PC-9 (cell line): ENCODE measurements at regions not wholly inside any gene's neighbourhood (a gene's known extent, or its start where the extent isn't known, plus 50 kb on each side); places are given as distances from the start of the nearest gene placed in this dataset.

Experiments used
- BruUV-seq: library from RNA; stranded (reverse); fragments of 400-500 nt; replicated peaks from 2 replicates; lab custom pipeline; 2021; lab: Mats Ljungman, UMichigan
- CTCF ChIA-PET: fragments of 300-600 bp; sonication (Branson Sonifier 250); formaldehyde crosslinking; loops from one replicate; lab custom pipeline; 2022; ENCODE audit warnings: antibody characterized with exemption; lab: Charles Lee
- POLR2A ChIA-PET: fragments of 300-600 bp; sonication (Branson Sonifier 250); formaldehyde crosslinking; loops from one replicate; lab custom pipeline; 2022; ENCODE audit warnings: antibody characterized with exemption; ENCODE audit not compliant: unreplicated experiment; lab: Charles Lee
- DNase-seq, 2 experiments: peaks; one replicate each; pipeline versions ENCODE4 v3.0.0 to v3.0.0-alpha.2; 2015 to 2022; ENCODE audit warnings: mixed read lengths in 1 of 2
- H2AFZ ChIP-seq: fragments of 200-600 bp; sonication (generic); 2 replicates; pipeline ENCODE4 v1.8.1; 2017; ENCODE audit warnings: antibody characterized with exemption
- H3F3A ChIP-seq: fragments of 200-600 bp; sonication (generic); 2 replicates; pipeline ENCODE4 v1.8.1; 2017; ENCODE audit warnings: antibody characterized with exemption, mild to moderate bottlenecking, low read depth; ENCODE audit not compliant: insufficient read depth
- H3K27ac ChIP-seq: fragments of 200-600 bp; sonication (generic); 2 replicates; pipeline ENCODE4 v1.6.1; 2016; ENCODE audit warnings: mixed run types
- H3K27me3 ChIP-seq: fragments of 200-600 bp; sonication (generic); 2 replicates; pipeline ENCODE4 v1.6.1; 2016; ENCODE audit warnings: low read depth, mixed run types; ENCODE audit not compliant: insufficient read depth
- H3K36me3 ChIP-seq: fragments of 200-600 bp; sonication (generic); 2 replicates; pipeline ENCODE4 v1.6.1; 2016; ENCODE audit warnings: low read depth, mixed run types
- H3K4me1 ChIP-seq: fragments of 200-600 bp; sonication (generic); replicated peaks from 2 replicates; pipeline ENCODE4 v1.6.1; 2016; ENCODE audit warnings: mixed run types; ENCODE audit not compliant: insufficient read depth
- H3K4me2 ChIP-seq: fragments of 200-600 bp; sonication (generic); 2 replicates; pipeline ENCODE4 v1.6.1; 2017; ENCODE audit warnings: mixed run types
- H3K4me3 ChIP-seq: fragments of 200-600 bp; sonication (generic); 2 replicates; pipeline ENCODE4 v1.6.1; 2016; ENCODE audit warnings: mixed run types
- H3K79me2 ChIP-seq: fragments of 200-600 bp; sonication (generic); 2 replicates; pipeline ENCODE4 v1.6.1; 2017; ENCODE audit warnings: low read depth, mixed run types
- H3K9me2 ChIP-seq: fragments of 200-600 bp; sonication (generic); 2 replicates; pipeline ENCODE4 v1.8.1; 2017; ENCODE audit warnings: mild to moderate bottlenecking; ENCODE audit not compliant: insufficient read depth
- H3K9me3 ChIP-seq: fragments of 200-600 bp; sonication (generic); 2 replicates; pipeline ENCODE4 v1.8.1; 2016; ENCODE audit warnings: low read depth; ENCODE audit not compliant: insufficient read depth
- H4K20me1 ChIP-seq: fragments of 200-600 bp; sonication (generic); 2 replicates; pipeline ENCODE4 v1.8.1; 2017; ENCODE audit not compliant: insufficient read depth
- EZH2 ChIP-seq: fragments of 200-600 bp; sonication (generic); IDR thresholded peaks from 2 replicates; pipeline ENCODE4 v1.8.0; 2017; ENCODE audit warnings: antibody characterized with exemption, low read depth
- intact Hi-C: fragments of 100-400 bp; cut with micrococcal nuclease; formaldehyde crosslinking; loops from one replicate; pipeline ENCODE4 v1.10.0; 2022; ENCODE audit not compliant: unreplicated experiment
- TF ChIP-seq, protein P1 (sequence below): fragments of 200-600 bp; sonication (generic); conservative IDR thresholded peaks from 2 replicates; pipeline ENCODE4 v1.6.1; 2017; ENCODE audit warnings: mixed run types, antibody characterized with exemption, mild to moderate bottlenecking, moderate library complexity

- no peak overlapping the region for H3K4me3 ChIP-seq
- peaks cover 5% of the 10 kb centered on the region; the same call in 1 of the 2 replicates for H3K9me2 ChIP-seq
- intact Hi-C loops, result no loop called here
- H3K4me1 ChIP-seq, result no peaks in the 10 kb centered on the region
- no peaks in the 10 kb centered on the region for H3K27me3 ChIP-seq
- no peak for TF ChIP-seq EZH2
- TF ChIP-seq, protein P1, sequence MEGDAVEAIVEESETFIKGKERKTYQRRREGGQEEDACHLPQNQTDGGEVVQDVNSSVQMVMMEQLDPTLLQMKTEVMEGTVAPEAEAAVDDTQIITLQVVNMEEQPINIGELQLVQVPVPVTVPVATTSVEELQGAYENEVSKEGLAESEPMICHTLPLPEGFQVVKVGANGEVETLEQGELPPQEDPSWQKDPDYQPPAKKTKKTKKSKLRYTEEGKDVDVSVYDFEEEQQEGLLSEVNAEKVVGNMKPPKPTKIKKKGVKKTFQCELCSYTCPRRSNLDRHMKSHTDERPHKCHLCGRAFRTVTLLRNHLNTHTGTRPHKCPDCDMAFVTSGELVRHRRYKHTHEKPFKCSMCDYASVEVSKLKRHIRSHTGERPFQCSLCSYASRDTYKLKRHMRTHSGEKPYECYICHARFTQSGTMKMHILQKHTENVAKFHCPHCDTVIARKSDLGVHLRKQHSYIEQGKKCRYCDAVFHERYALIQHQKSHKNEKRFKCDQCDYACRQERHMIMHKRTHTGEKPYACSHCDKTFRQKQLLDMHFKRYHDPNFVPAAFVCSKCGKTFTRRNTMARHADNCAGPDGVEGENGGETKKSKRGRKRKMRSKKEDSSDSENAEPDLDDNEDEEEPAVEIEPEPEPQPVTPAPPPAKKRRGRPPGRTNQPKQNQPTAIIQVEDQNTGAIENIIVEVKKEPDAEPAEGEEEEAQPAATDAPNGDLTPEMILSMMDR, result no peak
- no peaks in the 10 kb centered on the region for H3K9me3 ChIP-seq
- no peaks in the 10 kb centered on the region for H3K79me2 ChIP-seq
- no peak for DNase-seq
- H3K4me2 ChIP-seq, result no peak overlapping the region
- no peak overlapping the region for H3K27ac ChIP-seq
- H4K20me1 ChIP-seq, result no peaks in the 10 kb centered on the region
- ChIA-PET POLR2A (no interaction called here), CTCF (no interaction called here)
- no peaks in the 10 kb centered on the region for H3F3A ChIP-seq
- no peaks in the 10 kb centered on the region for H3K36me3 ChIP-seq
- BruUV-seq, result no TSS peak
- no peak overlapping the region for H2AFZ ChIP-seq
Observed at GRCh38 chr1:87902830-87903229, 574.1 kb downstream of the LMO4 start.

- no peaks in the 10 kb centered on the region for H3K4me1 ChIP-seq
- no peaks in the 10 kb centered on the region for H3K27me3 ChIP-seq
- H4K20me1 ChIP-seq, result no peaks in the 10 kb centered on the region
- no peak for DNase-seq
- POLR2A ChIA-PET, result no interaction called here
- H3F3A ChIP-seq, result no peaks in the 10 kb centered on the region
- no peaks in the 10 kb centered on the region for H3K79me2 ChIP-seq
- H3K36me3 ChIP-seq, result no peaks in the 10 kb centered on the region
- no peak overlapping the region for H2AFZ ChIP-seq
- H3K9me2 ChIP-seq, result peaks cover 5% of the 10 kb centered on the region; the same call in 1 of the 2 replicates
- TF ChIP-seq, protein P1, result no peak
- TF ChIP-seq EZH2, result no peak
- CTCF ChIA-PET, result no interaction called here
- H3K9me3 ChIP-seq, result no peaks in the 10 kb centered on the region
- no TSS peak for BruUV-seq
- no peak overlapping the region for H3K4me2 ChIP-seq
- H3K4me3 ChIP-seq, result no peak overlapping the region
- no peak overlapping the region for H3K27ac ChIP-seq
- intact Hi-C loops, result no loop called here
Observed at GRCh38 chr1:87903242-87903641, 574.6 kb downstream of the LMO4 start.

DNA sequence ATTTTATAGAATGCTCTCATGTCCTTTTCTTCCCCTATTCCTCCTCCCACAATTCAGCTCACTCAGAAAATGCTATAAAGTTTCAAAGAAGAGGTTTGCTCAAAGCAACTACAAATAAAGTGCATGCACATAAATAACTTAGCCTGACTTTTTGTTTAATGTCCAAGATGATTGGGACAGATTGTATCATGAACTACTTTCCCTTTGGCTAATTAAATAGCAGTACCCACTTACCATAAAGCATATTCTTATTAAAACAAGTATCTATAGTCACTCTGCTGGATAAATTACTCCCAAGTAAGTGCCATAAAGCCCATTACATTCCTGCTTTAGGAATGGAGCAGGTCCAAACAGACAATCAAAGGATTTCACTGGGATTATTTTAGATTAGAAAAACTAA is 576.0 kb downstream of the LMO4 start:
- H3K4me3 ChIP-seq, result no peak overlapping the region
- no peaks in the 10 kb centered on the region for H3K9me3 ChIP-seq
- H2AFZ ChIP-seq, result no peak overlapping the region
- ChIA-PET CTCF (no interaction called here), POLR2A (no interaction called here)
- H3K4me1 ChIP-seq, result no peaks in the 10 kb centered on the region
- H3K27me3 ChIP-seq, result no peaks in the 10 kb centered on the region
- no peaks in the 10 kb centered on the region for H3K79me2 ChIP-seq
- TF ChIP-seq, protein P1, result no peak
- H3K27ac ChIP-seq, result no peak overlapping the region
- intact Hi-C loops, result no loop called here
- H3K36me3 ChIP-seq, result no peaks in the 10 kb centered on the region
- no TSS peak for BruUV-seq
- no peak for DNase-seq
- no peaks in the 10 kb centered on the region for H4K20me1 ChIP-seq
- peaks cover 5% of the 10 kb centered on the region; the same call in 1 of the 2 replicates for H3K9me2 ChIP-seq
- H3K4me2 ChIP-seq, result no peak overlapping the region
- H3F3A ChIP-seq, result no peaks in the 10 kb centered on the region
